Astrocyte (in vitro differentiated cells and primary cell): ENCODE measurements at regions not wholly inside any gene's neighbourhood (a gene's known extent, or its start where the extent isn't known, plus 50 kb on each side); places are given as distances from the start of the nearest gene placed in this dataset.

Experiments
- DNase-seq: peaks from one replicate; pipeline ENCODE4 v3.0.0-alpha.2; 2010; ENCODE audit warnings: low read depth
- FAIRE-seq: peaks from 2 replicates; lab custom pipeline; 2011; peaks lifted over from hg19 to GRCh38; lab: Jason Lieb, UNC
- H2AFZ ChIP-seq: 2 replicates; pipeline ENCODE4 v1.6.0; 2012; ENCODE audit warnings: low read depth, low read length, inconsistent platforms
- H3K27ac ChIP-seq: 2 replicates; pipeline ENCODE4 v1.5.1; 2011; ENCODE audit warnings: low read depth, low read length, inconsistent platforms
- H3K27me3 ChIP-seq: 2 replicates; pipeline ENCODE4 v1.6.0; 2011; ENCODE audit warnings: low read length, inconsistent platforms; ENCODE audit not compliant: insufficient read depth
- H3K36me3 ChIP-seq: 2 replicates; pipeline ENCODE4 v1.5.1; 2011; ENCODE audit warnings: low read length, inconsistent platforms; ENCODE audit not compliant: insufficient read depth
- H3K4me1 ChIP-seq: 2 replicates; pipeline ENCODE4 v1.5.1; 2011; ENCODE audit warnings: low read length, inconsistent platforms; ENCODE audit not compliant: insufficient read depth
- H3K4me2 ChIP-seq: 2 replicates; pipeline ENCODE4 v1.6.0; 2012; ENCODE audit warnings: low read length, inconsistent platforms
- H3K4me3 ChIP-seq: 2 replicates; pipeline ENCODE4 v1.5.1; 2011; ENCODE audit warnings: low read depth, mild to moderate bottlenecking, low read length, inconsistent platforms; ENCODE audit not compliant: insufficient read depth
- H3K79me2 ChIP-seq: 2 replicates; pipeline ENCODE4 v1.6.0; 2012; ENCODE audit warnings: mild to moderate bottlenecking, low read length, inconsistent platforms; ENCODE audit not compliant: insufficient read depth
- H3K9ac ChIP-seq: 2 replicates; pipeline ENCODE4 v1.6.0; 2012; ENCODE audit warnings: mild to moderate bottlenecking, low read length, inconsistent platforms
- H3K9me3 ChIP-seq: 2 replicates; pipeline ENCODE4 v1.5.1; 2012; ENCODE audit warnings: low read depth, mild to moderate bottlenecking, low read length, inconsistent platforms; ENCODE audit not compliant: insufficient read depth
- H4K20me1 ChIP-seq: 2 replicates; pipeline ENCODE4 v1.6.0; 2012; ENCODE audit warnings: low read length, inconsistent platforms; ENCODE audit not compliant: insufficient read depth
- H3K27ac Mint-ChIP-seq: one replicate; pipeline ENCODE4 v1.8.0; 2021; ENCODE audit warnings: mild to moderate bottlenecking, mixed read lengths; ENCODE audit not compliant: unreplicated experiment
- H3K27me3 Mint-ChIP-seq: one replicate; pipeline ENCODE4 v1.8.0; 2021; ENCODE audit warnings: low read depth, mixed read lengths; ENCODE audit not compliant: unreplicated experiment
- H3K36me3 Mint-ChIP-seq: one replicate; pipeline ENCODE4 v1.8.0; 2021; ENCODE audit warnings: low read depth, mixed read lengths; ENCODE audit not compliant: unreplicated experiment
- H3K4me1 Mint-ChIP-seq: one replicate; pipeline ENCODE4 v1.8.0; 2021; ENCODE audit warnings: low read depth, mixed read lengths; ENCODE audit not compliant: unreplicated experiment
- H3K4me3 Mint-ChIP-seq: one replicate; pipeline ENCODE4 v1.8.0; 2021; ENCODE audit warnings: mild to moderate bottlenecking, moderate library complexity, mixed read lengths; ENCODE audit not compliant: unreplicated experiment
- H3K9me3 Mint-ChIP-seq: one replicate; pipeline ENCODE4 v1.8.0; 2021; ENCODE audit warnings: mild to moderate bottlenecking, mixed read lengths; ENCODE audit not compliant: unreplicated experiment
- CTCF ChIP-seq: IDR thresholded peaks from 2 replicates; pipeline ENCODE4 v1.5.1; 2011; ENCODE audit warnings: low read depth, mild to moderate bottlenecking, inconsistent platforms, low read length, moderate library complexity; ENCODE audit not compliant: insufficient read depth
- EZH2 ChIP-seq: IDR thresholded peaks from 2 replicates; pipeline ENCODE4 v1.6.1; 2012; ENCODE audit warnings: mild to moderate bottlenecking, low read length, inconsistent platforms; ENCODE audit not compliant: insufficient read depth

- DNase-seq (no peak), FAIRE-seq (no peak)
- Histone ChIP-seq H4K20me1 (no peaks in the 10 kb centered on the region), H3K9ac (no peak overlapping the region), H3K79me2 (no peaks in the 10 kb centered on the region), H3K27ac (no peak overlapping the region), H3K36me3 (no peaks in the 10 kb centered on the region), H3K27me3 (no peaks in the 10 kb centered on the region), H3K4me2 (no peak overlapping the region), H3K4me1 (no peaks in the 10 kb centered on the region), H3K4me3 (no peak overlapping the region), H3K9me3 (no peaks in the 10 kb centered on the region), H2AFZ (no peak overlapping the region)
- Mint-ChIP-seq H3K27ac (no peak overlapping the region), H3K9me3 (no peaks in the 10 kb centered on the region), H3K27me3 (peaks cover 11% of the 10 kb centered on the region), H3K4me3 (no peak overlapping the region), H3K4me1 (no peaks in the 10 kb centered on the region), H3K36me3 (no peaks in the 10 kb centered on the region)
- TF ChIP-seq EZH2 (no peak), CTCF (no peak)
These were observed 130.2 kb upstream of the CSF3R start for GRCh38 chr1:36612881-36613280.

GRCh38 chr1:36612121-36612520 is 129.4 kb upstream of the CSF3R start:
- peaks cover 12% of the 10 kb centered on the region for H3K27me3 Mint-ChIP-seq
- no peaks in the 10 kb centered on the region for H3K4me1 Mint-ChIP-seq
- H3K4me3 Mint-ChIP-seq, result no peak overlapping the region
- no peak for TF ChIP-seq EZH2
- Histone ChIP-seq H3K4me1 (no peaks in the 10 kb centered on the region), H3K27me3 (no peaks in the 10 kb centered on the region), H3K9ac (no peak overlapping the region), H2AFZ (no peak overlapping the region), H3K9me3 (no peaks in the 10 kb centered on the region), H3K4me3 (no peak overlapping the region), H3K36me3 (no peaks in the 10 kb centered on the region), H3K27ac (no peak overlapping the region), H4K20me1 (no peaks in the 10 kb centered on the region), H3K4me2 (no peak overlapping the region), H3K79me2 (no peaks in the 10 kb centered on the region)
- H3K36me3 Mint-ChIP-seq, result no peaks in the 10 kb centered on the region
- H3K27ac Mint-ChIP-seq, result no peak overlapping the region
- DNase-seq, result no peak
- no peaks in the 10 kb centered on the region for H3K9me3 Mint-ChIP-seq
- no peak for FAIRE-seq

- Histone ChIP-seq H3K4me2 (no peak overlapping the region), H3K27ac (no peak overlapping the region), H3K9me3 (no peaks in the 10 kb centered on the region), H2AFZ (no peak overlapping the region), H3K36me3 (no peaks in the 10 kb centered on the region), H3K4me3 (no peak overlapping the region), H4K20me1 (no peaks in the 10 kb centered on the region), H3K4me1 (no peaks in the 10 kb centered on the region), H3K9ac (no peak overlapping the region), H3K79me2 (no peaks in the 10 kb centered on the region), H3K27me3 (no peaks in the 10 kb centered on the region)
- Mint-ChIP-seq H3K9me3 (no peaks in the 10 kb centered on the region), H3K36me3 (no peaks in the 10 kb centered on the region), H3K4me3 (no peak overlapping the region), H3K4me1 (no peaks in the 10 kb centered on the region), H3K27me3 (peaks cover 28% of the 10 kb centered on the region), H3K27ac (no peak overlapping the region)
- DNase-seq, result no peak
- no peak for TF ChIP-seq EZH2
- peak; percentile 60 for TF ChIP-seq CTCF
- no peak for FAIRE-seq
These were observed 126.7 kb upstream of the CSF3R start for GRCh38 chr1:36609241-36610027.
